ENCODE measurements at regions not wholly inside any gene's neighbourhood (a gene's known extent, or its start where the extent isn't known, plus 50 kb on each side); places are given as distances from the start of the nearest gene placed in this dataset.
"Not testable (repeated sequence)": the region's sequence is repeated elsewhere in the genome, so short reads cannot be mapped to it uniquely, and the experiment has no call there.

- no peak overlapping the region for H3K4me3 Mint-ChIP-seq
- H3K9me3 Mint-ChIP-seq = peaks cover 2% of the 10 kb centered on the region
- no peaks in the 10 kb centered on the region for H3K4me1 Mint-ChIP-seq
- H3K27ac Mint-ChIP-seq (ENCODE audit: unreplicated experiment) = no peak overlapping the region
- H3K36me3 Mint-ChIP-seq (ENCODE audit: low read depth) = no peaks in the 10 kb centered on the region
- no peak for DNase-seq (ENCODE audit: low read depth, low spot score)
- no peaks in the 10 kb centered on the region for H3K27me3 Mint-ChIP-seq (ENCODE audit: low read depth)
- TF ChIP-seq CTCF (conservative IDR thresholded peaks at IDR 0.05) = no peak
Measured at GRCh38 chr11:42819126-42819525, 492.7 kb upstream of the API5 start.

DNA sequence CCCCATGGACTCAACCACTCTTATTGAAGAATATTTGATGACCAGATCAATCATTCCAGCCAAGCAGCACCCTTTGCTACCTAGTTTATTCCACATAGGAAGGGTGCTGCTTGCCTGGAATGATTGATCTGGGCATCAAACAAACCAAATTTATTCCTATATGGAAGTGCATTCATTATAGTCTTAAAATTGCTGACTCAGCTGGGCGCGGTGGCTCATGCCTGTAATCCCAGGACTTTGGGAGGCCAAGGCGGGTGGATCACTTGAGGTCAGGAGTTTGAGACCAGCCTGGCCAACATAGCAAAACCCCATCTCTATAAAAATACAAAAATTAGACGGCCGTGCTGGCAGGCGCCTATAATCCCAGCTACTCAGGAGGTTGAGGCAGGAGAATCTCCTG, 489.6 kb upstream of the API5 start:
- not testable (repeated sequence) for H3K27ac Mint-ChIP-seq (ENCODE audit: unreplicated experiment); H3K4me1 Mint-ChIP-seq; H3K27me3 Mint-ChIP-seq (ENCODE audit: low read depth); H3K4me3 Mint-ChIP-seq; DNase-seq (ENCODE audit: low read depth, low spot score); H3K36me3 Mint-ChIP-seq (ENCODE audit: low read depth); H3K9me3 Mint-ChIP-seq

DNA sequence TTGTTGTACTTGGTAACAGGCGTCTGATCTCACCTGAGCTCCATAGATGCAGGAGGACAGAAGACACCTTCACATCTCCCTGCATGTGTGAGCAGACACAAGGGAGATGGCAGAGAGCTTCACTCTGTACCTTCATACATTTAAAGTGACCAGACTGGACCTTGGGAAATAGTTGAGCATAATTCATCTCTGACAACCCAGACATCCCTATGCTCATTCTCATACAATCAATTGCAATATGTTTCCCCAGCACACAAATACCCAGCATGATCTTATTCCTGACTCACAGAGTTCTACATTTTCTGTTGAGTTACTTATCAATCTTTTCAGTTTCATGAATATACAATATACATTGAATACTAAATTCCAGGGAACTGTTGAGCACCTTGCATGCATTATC, 488.2 kb upstream of the API5 start:
- H3K27me3 Mint-ChIP-seq (ENCODE audit: low read depth) = no peaks in the 10 kb centered on the region
- TF ChIP-seq CTCF (conservative IDR thresholded peaks at IDR 0.05) = no peak
- H3K4me1 Mint-ChIP-seq = peaks cover 4% of the 10 kb centered on the region
- H3K4me3 Mint-ChIP-seq = no peak overlapping the region
- no peaks in the 10 kb centered on the region for H3K36me3 Mint-ChIP-seq (ENCODE audit: low read depth)
- H3K9me3 Mint-ChIP-seq = peaks cover 2% of the 10 kb centered on the region
- H3K27ac Mint-ChIP-seq (ENCODE audit: unreplicated experiment) = no peak overlapping the region
- no peak for DNase-seq (ENCODE audit: low read depth, low spot score)

- peaks cover 4% of the 10 kb centered on the region for H3K4me1 Mint-ChIP-seq
- no peaks in the 10 kb centered on the region for H3K36me3 Mint-ChIP-seq (ENCODE audit: low read depth)
- no peak for TF ChIP-seq CTCF (conservative IDR thresholded peaks at IDR 0.05)
- no peak for DNase-seq (ENCODE audit: low read depth, low spot score)
- no peak overlapping the region for H3K4me3 Mint-ChIP-seq
- H3K27ac Mint-ChIP-seq (ENCODE audit: unreplicated experiment) = no peak overlapping the region
- H3K27me3 Mint-ChIP-seq (ENCODE audit: low read depth) = no peaks in the 10 kb centered on the region
- H3K9me3 Mint-ChIP-seq = peaks cover 2% of the 10 kb centered on the region
Measured at GRCh38 chr11:42824067-42824466, 487.7 kb upstream of the API5 start.

- H3K27ac Mint-ChIP-seq (ENCODE audit: unreplicated experiment) = no peak overlapping the region
- H3K4me3 Mint-ChIP-seq = no peak overlapping the region
- no peaks in the 10 kb centered on the region for H3K27me3 Mint-ChIP-seq (ENCODE audit: low read depth)
- no peaks in the 10 kb centered on the region for H3K9me3 Mint-ChIP-seq
- TF ChIP-seq CTCF (conservative IDR thresholded peaks at IDR 0.05) = no peak
- DNase-seq (ENCODE audit: low read depth, low spot score) = no peak
- no peaks in the 10 kb centered on the region for H3K36me3 Mint-ChIP-seq (ENCODE audit: low read depth)
- peaks cover 4% of the 10 kb centered on the region for H3K4me1 Mint-ChIP-seq
Measured at GRCh38 chr11:42825598-42825997, 486.2 kb upstream of the API5 start.

GRCh38 chr11:42827845-42828244, 484.0 kb upstream of the API5 start:
- TF ChIP-seq CTCF (conservative IDR thresholded peaks at IDR 0.05) = no peak
- peaks cover 8% of the 10 kb centered on the region for H3K4me1 Mint-ChIP-seq
- DNase-seq (ENCODE audit: low read depth, low spot score) = no peak
- no peaks in the 10 kb centered on the region for H3K36me3 Mint-ChIP-seq (ENCODE audit: low read depth)
- H3K27me3 Mint-ChIP-seq (ENCODE audit: low read depth) = no peaks in the 10 kb centered on the region
- H3K4me3 Mint-ChIP-seq = no peak overlapping the region
- H3K27ac Mint-ChIP-seq (ENCODE audit: unreplicated experiment) = no peak overlapping the region
- no peaks in the 10 kb centered on the region for H3K9me3 Mint-ChIP-seq

Data from neural crest cell (in vitro differentiated cells).